HUDEP-2 (cell line): ENCODE measurements at regions not wholly inside any gene's neighbourhood (a gene's known extent, or its start where the extent isn't known, plus 50 kb on each side); places are given as distances from the start of the nearest gene placed in this dataset.

Experiments
- DNase-seq, 76 experiments: peaks; one replicate each; lab custom pipeline; 2025; ENCODE audit not compliant: unreplicated experiment in 76 of 76; lab: John Stamatoyannopoulos, UW

- no peak for DNase-seq
Measured at GRCh38 chr19:30676990-30677679, 305.0 kb downstream of the ZNF536 start.

- no peak for DNase-seq
Measured at GRCh38 chr19:30675086-30675485, 302.9 kb downstream of the ZNF536 start.

GRCh38 chr19:30674656-30675055, 302.5 kb downstream of the ZNF536 start:
- no peak for DNase-seq

- DNase-seq: no peak
Measured at GRCh38 chr19:30673336-30673735, 301.2 kb downstream of the ZNF536 start.

GRCh38 chr19:30672926-30673325, 300.7 kb downstream of the ZNF536 start:
- DNase-seq: no peak

GRCh38 chr19:30671622-30672051, 299.5 kb downstream of the ZNF536 start:
- no peak for DNase-seq

- no peak for DNase-seq
Measured at GRCh38 chr19:30671367-30671619, 299.1 kb downstream of the ZNF536 start.

- DNase-seq: no peak
Measured at GRCh38 chr19:30670562-30671366, 298.6 kb downstream of the ZNF536 start.

GRCh38 chr19:30670011-30670329, 297.8 kb downstream of the ZNF536 start:
- no peak for DNase-seq

GRCh38 chr19:30669329-30670010, 297.3 kb downstream of the ZNF536 start:
- peak in 44 of 76 experiments; percentile 2 to 63 (median 30) for DNase-seq

GRCh38 chr19:30668521-30669155, 296.5 kb downstream of the ZNF536 start:
- no peak for DNase-seq

- DNase-seq: no peak
Measured at GRCh38 chr19:30667746-30668145, 295.6 kb downstream of the ZNF536 start.

GRCh38 chr19:30667227-30667626, 295.0 kb downstream of the ZNF536 start:
- DNase-seq: no peak

GRCh38 chr19:30666301-30666803, 294.2 kb downstream of the ZNF536 start:
- DNase-seq: peak in 30 of 76 experiments; percentile 1 to 53 (median 20)

- DNase-seq: no peak
Measured at GRCh38 chr19:30665449-30665848, 293.3 kb downstream of the ZNF536 start.

- no peak for DNase-seq
Measured at GRCh38 chr19:30663611-30664174, 291.5 kb downstream of the ZNF536 start.

GRCh38 chr19:30662211-30662861, 290.2 kb downstream of the ZNF536 start:
- DNase-seq: no peak

GRCh38 chr19:30659638-30660037, 287.5 kb downstream of the ZNF536 start:
- no peak for DNase-seq

- DNase-seq: no peak
Measured at GRCh38 chr19:30656520-30657100, 284.4 kb downstream of the ZNF536 start.
